Chondrocyte (in vitro differentiated cells): ENCODE measurements at regions not wholly inside any gene's neighbourhood (a gene's known extent, or its start where the extent isn't known, plus 50 kb on each side); places are given as distances from the start of the nearest gene placed in this dataset.

Experiments used
- DNase-seq: peaks from one replicate; pipeline ENCODE4 v3.0.0; 2021; ENCODE audit warnings: mixed read lengths, low spot score
- H3K27ac Mint-ChIP-seq: one replicate; pipeline ENCODE4 v1.8.0; 2021; ENCODE audit warnings: mild to moderate bottlenecking, moderate library complexity, mixed read lengths; ENCODE audit not compliant: unreplicated experiment
- H3K27me3 Mint-ChIP-seq: 2 replicates; pipeline ENCODE4 v1.8.0; 2021; ENCODE audit warnings: low read depth, mixed read lengths
- H3K36me3 Mint-ChIP-seq: 2 replicates; pipeline ENCODE4 v1.8.0; 2021; ENCODE audit warnings: low read depth, mixed read lengths
- H3K4me1 Mint-ChIP-seq: 2 replicates; pipeline ENCODE4 v1.8.0; 2021; ENCODE audit warnings: low read depth, mild to moderate bottlenecking, mixed read lengths
- H3K4me3 Mint-ChIP-seq: one replicate; pipeline ENCODE4 v1.8.0; 2021; ENCODE audit warnings: mild to moderate bottlenecking, moderate library complexity, mixed read lengths; ENCODE audit not compliant: unreplicated experiment
- H3K9me3 Mint-ChIP-seq: 2 replicates; pipeline ENCODE4 v1.8.0; 2021; ENCODE audit warnings: low read depth, mixed read lengths
- TF ChIP-seq, protein P1 (sequence below): fragments of 200-600 bp; sonication (generic); IDR thresholded peaks from 2 replicates; pipeline ENCODE4 v1.5.0; 2021; ENCODE audit warnings: antibody characterized with exemption, mild to moderate bottlenecking, moderate library complexity

DNA sequence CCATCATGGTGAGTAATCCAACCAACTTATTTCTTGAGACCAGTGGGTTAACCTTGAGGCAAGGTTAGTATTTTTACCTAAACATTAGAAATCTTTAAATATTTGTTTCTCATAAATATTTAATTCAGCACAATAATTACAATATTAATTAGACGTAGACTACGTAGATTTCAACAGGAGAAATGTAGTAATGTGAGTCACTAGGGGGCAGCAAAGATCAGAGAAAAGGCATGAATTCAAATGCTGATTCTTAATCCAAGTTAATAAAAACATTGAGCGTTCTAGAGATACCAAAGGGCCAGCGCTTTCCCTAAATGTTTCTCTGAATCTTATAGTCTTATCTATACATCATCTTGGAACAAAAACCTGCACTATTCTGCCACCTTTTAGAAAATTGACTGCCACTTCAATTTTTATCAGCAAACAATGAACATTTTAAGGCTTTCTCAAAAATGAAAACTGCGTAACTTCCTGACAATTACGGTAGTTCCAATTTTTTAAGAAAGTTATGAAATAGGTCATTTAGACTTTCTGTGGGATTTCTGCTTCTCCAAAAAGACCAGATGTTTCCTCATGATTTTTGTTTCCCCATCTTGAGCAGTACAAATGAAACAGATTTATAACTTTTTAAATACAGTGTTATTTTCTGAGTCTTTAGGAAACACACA lies 180.7 kb downstream of the GASK1B start:
- Mint-ChIP-seq H3K36me3 (no peaks in the 10 kb centered on the region), H3K4me1 (peaks cover 20% of the 10 kb centered on the region), H3K4me3 (peak overlapping the region; percentile 4), H3K27me3 (no peaks in the 10 kb centered on the region), H3K27ac (no peak overlapping the region), H3K9me3 (peaks cover under 1% of the 10 kb centered on the region)
- TF ChIP-seq, protein P1, sequence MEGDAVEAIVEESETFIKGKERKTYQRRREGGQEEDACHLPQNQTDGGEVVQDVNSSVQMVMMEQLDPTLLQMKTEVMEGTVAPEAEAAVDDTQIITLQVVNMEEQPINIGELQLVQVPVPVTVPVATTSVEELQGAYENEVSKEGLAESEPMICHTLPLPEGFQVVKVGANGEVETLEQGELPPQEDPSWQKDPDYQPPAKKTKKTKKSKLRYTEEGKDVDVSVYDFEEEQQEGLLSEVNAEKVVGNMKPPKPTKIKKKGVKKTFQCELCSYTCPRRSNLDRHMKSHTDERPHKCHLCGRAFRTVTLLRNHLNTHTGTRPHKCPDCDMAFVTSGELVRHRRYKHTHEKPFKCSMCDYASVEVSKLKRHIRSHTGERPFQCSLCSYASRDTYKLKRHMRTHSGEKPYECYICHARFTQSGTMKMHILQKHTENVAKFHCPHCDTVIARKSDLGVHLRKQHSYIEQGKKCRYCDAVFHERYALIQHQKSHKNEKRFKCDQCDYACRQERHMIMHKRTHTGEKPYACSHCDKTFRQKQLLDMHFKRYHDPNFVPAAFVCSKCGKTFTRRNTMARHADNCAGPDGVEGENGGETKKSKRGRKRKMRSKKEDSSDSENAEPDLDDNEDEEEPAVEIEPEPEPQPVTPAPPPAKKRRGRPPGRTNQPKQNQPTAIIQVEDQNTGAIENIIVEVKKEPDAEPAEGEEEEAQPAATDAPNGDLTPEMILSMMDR, result peak; percentile 100
- DNase-seq, result no peak

DNA sequence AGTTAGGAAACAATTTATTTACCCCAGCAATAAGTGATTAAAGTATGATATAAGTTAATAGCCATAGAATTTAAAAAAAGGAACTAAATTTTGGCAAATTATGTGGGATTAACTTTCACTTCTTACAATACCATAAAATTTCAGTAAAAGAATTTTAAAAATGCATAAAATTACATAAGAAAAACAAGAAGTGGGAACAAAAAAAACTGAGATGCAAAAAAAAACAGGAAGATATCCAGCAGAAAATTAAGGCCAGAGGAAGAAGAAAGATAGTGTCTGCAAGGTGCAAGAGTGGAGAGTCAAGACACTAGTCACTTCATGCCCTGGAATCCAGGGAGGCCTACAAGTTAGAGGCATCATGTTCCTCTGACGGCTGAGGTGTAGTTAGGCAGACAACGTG lies 184.2 kb downstream of the GASK1B start:
- Mint-ChIP-seq H3K27me3 (no peaks in the 10 kb centered on the region), H3K4me1 (peaks cover 6% of the 10 kb centered on the region), H3K4me3 (no peak overlapping the region), H3K27ac (no peak overlapping the region), H3K36me3 (no peaks in the 10 kb centered on the region), H3K9me3 (no peaks in the 10 kb centered on the region)
- no peak for DNase-seq
- TF ChIP-seq, protein P1, result no peak

- TF ChIP-seq, protein P1, result no peak
- no peak overlapping the region for H3K4me3 Mint-ChIP-seq
- no peak for DNase-seq
- H3K27me3 Mint-ChIP-seq, result no peaks in the 10 kb centered on the region
- no peaks in the 10 kb centered on the region for H3K36me3 Mint-ChIP-seq
- H3K9me3 Mint-ChIP-seq, result no peaks in the 10 kb centered on the region
- no peaks in the 10 kb centered on the region for H3K4me1 Mint-ChIP-seq
- no peak overlapping the region for H3K27ac Mint-ChIP-seq
Observed at GRCh38 chr4:157984285-157984911, 188.4 kb downstream of the GASK1B start.

DNA sequence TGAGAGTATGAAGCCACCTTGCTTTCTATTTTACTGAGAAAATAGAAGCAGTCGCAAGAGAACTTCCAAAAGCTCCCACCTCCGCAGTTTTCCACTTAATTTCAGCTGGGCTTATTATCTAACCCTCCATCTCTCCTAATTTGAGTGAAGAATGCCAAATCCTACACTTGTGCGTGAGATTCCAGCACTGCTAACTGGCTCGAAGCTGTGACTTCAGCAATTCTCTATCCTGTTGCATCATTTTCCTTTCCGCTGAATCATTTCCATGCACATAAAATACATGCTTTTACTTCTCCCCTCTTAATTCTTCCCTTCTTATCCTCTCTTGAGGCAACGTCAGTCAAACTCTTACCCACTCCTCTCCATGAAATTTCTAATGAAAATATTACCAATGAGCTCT lies 189.5 kb downstream of the GASK1B start:
- DNase-seq, result no peak
- Mint-ChIP-seq H3K9me3 (no peaks in the 10 kb centered on the region), H3K4me1 (peaks cover 5% of the 10 kb centered on the region), H3K4me3 (no peak overlapping the region), H3K27me3 (no peaks in the 10 kb centered on the region), H3K27ac (no peak overlapping the region), H3K36me3 (no peaks in the 10 kb centered on the region)
- TF ChIP-seq, protein P1, result no peak

GRCh38 chr4:157980158-157980557 lies 192.7 kb downstream of the GASK1B start:
- H3K4me1 Mint-ChIP-seq, result peaks cover 10% of the 10 kb centered on the region
- TF ChIP-seq, protein P1, result no peak
- DNase-seq, result no peak
- H3K9me3 Mint-ChIP-seq, result no peaks in the 10 kb centered on the region
- H3K36me3 Mint-ChIP-seq, result no peaks in the 10 kb centered on the region
- no peak overlapping the region for H3K27ac Mint-ChIP-seq
- H3K4me3 Mint-ChIP-seq, result no peak overlapping the region
- H3K27me3 Mint-ChIP-seq, result no peaks in the 10 kb centered on the region
